ENCODE measurements at regions not wholly inside any gene's neighbourhood (a gene's known extent, or its start where the extent isn't known, plus 50 kb on each side); places are given as distances from the start of the nearest gene placed in this dataset.

DNA sequence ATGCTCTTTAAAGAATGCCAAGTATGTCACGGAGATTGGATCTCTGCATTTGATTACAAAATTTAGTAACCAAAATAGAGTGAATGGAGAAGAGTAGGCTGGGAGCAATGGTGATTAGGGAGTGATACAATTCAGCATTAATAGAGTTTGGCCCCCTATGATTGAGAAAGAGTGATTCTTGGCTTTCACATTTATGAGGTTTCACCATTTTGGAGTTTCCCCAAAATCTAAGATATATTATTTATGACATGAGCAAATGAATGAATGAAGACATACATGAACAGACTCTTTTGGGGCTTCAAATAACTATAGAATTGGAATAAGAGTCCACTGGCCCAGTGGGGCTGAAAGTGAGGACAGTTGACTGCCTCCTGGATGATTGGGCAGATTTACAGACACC is 255.2 kb downstream of the LPIN1 start:
- TF ChIP-seq POLR2A (IDR thresholded peaks at IDR 0.05): no peak
- TF ChIP-seq, protein P1, sequence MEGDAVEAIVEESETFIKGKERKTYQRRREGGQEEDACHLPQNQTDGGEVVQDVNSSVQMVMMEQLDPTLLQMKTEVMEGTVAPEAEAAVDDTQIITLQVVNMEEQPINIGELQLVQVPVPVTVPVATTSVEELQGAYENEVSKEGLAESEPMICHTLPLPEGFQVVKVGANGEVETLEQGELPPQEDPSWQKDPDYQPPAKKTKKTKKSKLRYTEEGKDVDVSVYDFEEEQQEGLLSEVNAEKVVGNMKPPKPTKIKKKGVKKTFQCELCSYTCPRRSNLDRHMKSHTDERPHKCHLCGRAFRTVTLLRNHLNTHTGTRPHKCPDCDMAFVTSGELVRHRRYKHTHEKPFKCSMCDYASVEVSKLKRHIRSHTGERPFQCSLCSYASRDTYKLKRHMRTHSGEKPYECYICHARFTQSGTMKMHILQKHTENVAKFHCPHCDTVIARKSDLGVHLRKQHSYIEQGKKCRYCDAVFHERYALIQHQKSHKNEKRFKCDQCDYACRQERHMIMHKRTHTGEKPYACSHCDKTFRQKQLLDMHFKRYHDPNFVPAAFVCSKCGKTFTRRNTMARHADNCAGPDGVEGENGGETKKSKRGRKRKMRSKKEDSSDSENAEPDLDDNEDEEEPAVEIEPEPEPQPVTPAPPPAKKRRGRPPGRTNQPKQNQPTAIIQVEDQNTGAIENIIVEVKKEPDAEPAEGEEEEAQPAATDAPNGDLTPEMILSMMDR (IDR thresholded peaks at IDR 0.05): no peak
